Smooth muscle cell (in vitro differentiated cells): ENCODE measurements at regions not wholly inside any gene's neighbourhood (a gene's known extent, or its start where the extent isn't known, plus 50 kb on each side); places are given as distances from the start of the nearest gene placed in this dataset. TPM values are rescaled to one million over a fixed set of nuclear protein-coding genes. Genes with fewer than 3 reads are reported as not detected.
"Not testable (repeated sequence)": the region's sequence is repeated elsewhere in the genome, so short reads cannot be mapped to it uniquely, and the experiment has no call there.

Experiments
- DNase-seq: peaks from one replicate; lab custom pipeline; 2025; ENCODE audit not compliant: unreplicated experiment; lab: John Stamatoyannopoulos, UW
- H2AFZ ChIP-seq: fragments of 200-600 bp; sonication (generic); 2 replicates; pipeline ENCODE4 v1.6.0; 2016; ENCODE audit warnings: antibody characterized with exemption, low read depth, mild to moderate bottlenecking
- H3F3A ChIP-seq: fragments of 200-600 bp; sonication (generic); 2 replicates; pipeline ENCODE4 v1.6.0; 2017; ENCODE audit warnings: antibody characterized with exemption, low read depth
- H3K27ac ChIP-seq: fragments of 200-600 bp; sonication (generic); 2 replicates; pipeline ENCODE4 v1.5.1; 2016; ENCODE audit warnings: low read depth, mild to moderate bottlenecking
- H3K27me3 ChIP-seq: fragments of 200-600 bp; sonication (generic); 2 replicates; pipeline ENCODE4 v1.6.1; 2016; ENCODE audit warnings: low read depth, mild to moderate bottlenecking
- H3K36me3 ChIP-seq: fragments of 200-600 bp; sonication (generic); 2 replicates; pipeline ENCODE4 v1.5.1; 2016; ENCODE audit warnings: low read depth
- H3K4me1 ChIP-seq: fragments of 200-600 bp; sonication (generic); 2 replicates; pipeline ENCODE4 v1.5.1; 2016; ENCODE audit warnings: low read depth
- H3K4me2 ChIP-seq: fragments of 200-600 bp; sonication (generic); 2 replicates; pipeline ENCODE4 v1.6.0; 2016; ENCODE audit warnings: mild to moderate bottlenecking
- H3K4me3 ChIP-seq: fragments of 200-600 bp; sonication (generic); 2 replicates; pipeline ENCODE4 v1.5.1; 2016; ENCODE audit warnings: mild to moderate bottlenecking
- H3K79me2 ChIP-seq: fragments of 200-600 bp; sonication (generic); 2 replicates; pipeline ENCODE4 v1.6.0; 2016; ENCODE audit warnings: low read depth, mild to moderate bottlenecking
- H3K9ac ChIP-seq: fragments of 200-600 bp; sonication (generic); 2 replicates; pipeline ENCODE4 v1.6.0; 2016; ENCODE audit warnings: low read depth
- H3K9me3 ChIP-seq: fragments of 200-600 bp; sonication (generic); replicated peaks from 2 replicates; pipeline ENCODE4 v1.5.1; 2016; ENCODE audit warnings: low read depth
- H4K20me1 ChIP-seq: fragments of 200-600 bp; sonication (generic); 2 replicates; pipeline ENCODE4 v1.6.0; 2016; ENCODE audit warnings: low read depth
- WGBS: methylation state at CpG from one replicate; pipeline ENCODE4 v1.1.7; 2016; ENCODE audit warnings: low lambda C conversion rate; 5-methylcytosine and 5-hydroxymethylcytosine counted together
- small RNA-seq: library from RNA; depleted of rRNA; stranded (forward); fragments of <200 nt; gene quantifications from one replicate; pipeline ENCODE3, GENCODE V24; 2014

- DNase-seq, H4K20me1 ChIP-seq, H3F3A ChIP-seq, H3K36me3 ChIP-seq, H2AFZ ChIP-seq, H3K4me2 ChIP-seq, H3K27ac ChIP-seq, H3K9ac ChIP-seq, H3K9me3 ChIP-seq, H3K79me2 ChIP-seq, H3K4me3 ChIP-seq, H3K4me1 ChIP-seq: not testable (repeated sequence)
- H3K27me3 ChIP-seq = peaks cover 18% of the 10 kb centered on the region
- WGBS = 86% methylated on average over 7 of the region's 8 CpGs
Measured at GRCh38 chr12:131658605-131659004, 52.3 kb upstream of the SFSWAP start.

GRCh38 chr12:131659484-131659883 is 51.4 kb upstream of the SFSWAP start:
- not testable (repeated sequence) for H3K27ac ChIP-seq, H3K9me3 ChIP-seq, H3K9ac ChIP-seq, H2AFZ ChIP-seq, H3K4me2 ChIP-seq, H3F3A ChIP-seq, H3K4me3 ChIP-seq, H3K36me3 ChIP-seq, H3K4me1 ChIP-seq, DNase-seq, H4K20me1 ChIP-seq, H3K79me2 ChIP-seq
- peaks cover 18% of the 10 kb centered on the region for H3K27me3 ChIP-seq
- WGBS = 90% methylated on average over 7 of the region's 8 CpGs

DNA sequence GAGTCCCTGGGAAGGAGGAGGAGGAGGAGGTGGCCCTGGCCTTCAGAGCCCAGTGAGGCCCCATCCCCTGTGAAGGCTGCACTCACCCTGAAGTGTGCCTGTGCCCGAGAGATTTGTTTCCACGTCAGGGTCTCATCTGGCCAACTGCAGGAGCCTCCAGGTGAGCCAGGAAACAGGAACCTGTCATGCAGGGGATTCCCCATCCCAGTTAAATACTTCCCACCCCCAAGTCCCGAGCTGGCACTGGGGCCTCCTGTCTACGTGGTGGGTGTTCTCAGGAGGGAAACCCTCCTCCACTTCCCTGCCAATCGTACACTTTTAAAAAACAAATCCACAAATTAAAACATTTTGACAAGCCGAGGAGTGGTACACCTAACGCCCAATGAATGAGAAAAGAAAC is 50.9 kb upstream of the SFSWAP start:
- H3K4me3 ChIP-seq, H3K9me3 ChIP-seq, H3K79me2 ChIP-seq, H2AFZ ChIP-seq, H3K4me1 ChIP-seq, H3K4me2 ChIP-seq, H3K36me3 ChIP-seq, DNase-seq, H3K9ac ChIP-seq, H4K20me1 ChIP-seq, H3F3A ChIP-seq, H3K27ac ChIP-seq: not testable (repeated sequence)
- WGBS = 83% methylated on average over 7 of the region's 7 CpGs
- H3K27me3 ChIP-seq = peaks cover 18% of the 10 kb centered on the region

DNA sequence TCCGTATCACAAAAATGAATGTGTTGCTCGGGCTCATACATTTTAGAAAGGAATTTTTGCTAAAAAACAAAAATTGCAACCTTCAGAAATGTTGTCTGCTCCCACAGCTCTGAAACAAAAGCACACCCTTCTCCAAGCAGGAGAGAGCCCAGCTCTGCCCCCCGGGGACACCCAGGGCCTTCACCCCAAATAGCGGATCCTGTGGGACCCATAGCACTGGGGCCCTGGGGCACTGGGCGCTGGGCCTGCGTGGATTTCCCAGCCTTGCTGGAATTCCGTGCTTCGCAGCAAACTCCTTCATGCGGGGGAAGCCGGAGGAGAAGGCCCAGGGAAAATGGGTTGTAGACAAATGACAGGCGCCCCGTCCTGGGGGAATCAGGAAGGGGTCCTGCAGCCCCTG is 50.5 kb upstream of the SFSWAP start:
- not testable (repeated sequence) for H3K27ac ChIP-seq, DNase-seq, H3K4me2 ChIP-seq, H3F3A ChIP-seq, H2AFZ ChIP-seq, H3K9ac ChIP-seq, H4K20me1 ChIP-seq, H3K4me1 ChIP-seq, H3K36me3 ChIP-seq, H3K9me3 ChIP-seq, H3K79me2 ChIP-seq, H3K4me3 ChIP-seq
- WGBS = 88% methylated on average over 12 of the region's 12 CpGs
- peaks cover 18% of the 10 kb centered on the region for H3K27me3 ChIP-seq

Small RNA genes lying in the stretch of these regions (small RNA-seq; reads per million reads assigned to genes)
- gene AC140063.1 = not detected
- gene RNA5SP376 = not detected
